Neutrophil (primary cell): ENCODE measurements at regions not wholly inside any gene's neighbourhood (a gene's known extent, or its start where the extent isn't known, plus 50 kb on each side); places are given as distances from the start of the nearest gene placed in this dataset.
"Not testable (repeated sequence)": the region's sequence is repeated elsewhere in the genome, so short reads cannot be mapped to it uniquely, and the experiment has no call there.

Experiments
- H3K27ac ChIP-seq: fragments of 200-600 bp; sonication (generic); 2 replicates; pipeline ENCODE4 v1.5.1; 2016; ENCODE audit warnings: mild to moderate bottlenecking, moderate library complexity
- H3K27me3 ChIP-seq: fragments of 200-600 bp; sonication (generic); 2 replicates; pipeline ENCODE4 v1.6.0; 2016; ENCODE audit warnings: mild to moderate bottlenecking
- H3K36me3 ChIP-seq: fragments of 200-600 bp; sonication (generic); 2 replicates; pipeline ENCODE4 v1.5.1; 2017
- H3K4me1 ChIP-seq, 2 experiments: fragments of 200-600 bp in 1 of 2; sonication (generic) in 1 of 2; 1 replicate in 1 of 2; 2 replicates in 1 of 2; pipeline versions ENCODE4 v1.5.1 to v1.6.1; 2013 to 2016; ENCODE audit warnings: low read depth in 1 of 2, low read length in 1 of 2, mild to moderate bottlenecking in 1 of 2, moderate library complexity in 1 of 2; ENCODE audit not compliant: control insufficient read depth in 1 of 2, insufficient read depth in 1 of 2
- H3K4me3 ChIP-seq, 2 experiments: fragments of 200-600 bp in 1 of 2; sonication (generic) in 1 of 2; 1 replicate in 1 of 2; 2 replicates in 1 of 2; pipeline ENCODE4 v1.5.1; 2013 to 2016; ENCODE audit warnings: low read depth in 1 of 2, low read length in 1 of 2, mild to moderate bottlenecking in 1 of 2, moderate library complexity in 1 of 2
- H3K9me3 ChIP-seq: fragments of 200-600 bp; sonication (generic); 2 replicates; pipeline ENCODE4 v1.5.1; 2016
- CTCF ChIP-seq: fragments of 200-600 bp; sonication (generic); IDR thresholded peaks from 2 replicates; pipeline ENCODE4 v1.5.1; 2016; ENCODE audit warnings: antibody characterized with exemption

GRCh38 chr6:10315034-10315433, 99.8 kb downstream of the TFAP2A start:
- Histone ChIP-seq H3K27ac (no peak overlapping the region), H3K4me3 (no peak overlapping the region), H3K36me3 (no peaks in the 10 kb centered on the region), H3K4me1 (no peaks in the 10 kb centered on the region), H3K9me3 (no peaks in the 10 kb centered on the region), H3K27me3 (no peaks in the 10 kb centered on the region)
- TF ChIP-seq CTCF = no peak

GRCh38 chr6:10314163-10314955, 100.5 kb downstream of the TFAP2A start:
- H3K4me1 ChIP-seq = no peaks in the 10 kb centered on the region
- no peak for TF ChIP-seq CTCF

GRCh38 chr6:10313799-10314162, 101.1 kb downstream of the TFAP2A start:
- Histone ChIP-seq H3K36me3 (no peaks in the 10 kb centered on the region), H3K27ac (no peak overlapping the region), H3K27me3 (peaks cover 3% of the 10 kb centered on the region), H3K4me3 (no peak overlapping the region), H3K9me3 (no peaks in the 10 kb centered on the region), H3K4me1 (no peaks in the 10 kb centered on the region)
- no peak for TF ChIP-seq CTCF

More at GRCh38 chr6:10314163-10314955, 100.5 kb downstream of the TFAP2A start:
- no peaks in the 10 kb centered on the region for H3K36me3 ChIP-seq
- no peak overlapping the region for H3K27ac ChIP-seq
- no peak overlapping the region for H3K4me3 ChIP-seq
- no peaks in the 10 kb centered on the region for H3K27me3 ChIP-seq
- H3K9me3 ChIP-seq = no peaks in the 10 kb centered on the region

- H3K27me3 ChIP-seq = peaks cover 3% of the 10 kb centered on the region
- no peak overlapping the region for H3K27ac ChIP-seq
- no peaks in the 10 kb centered on the region for H3K9me3 ChIP-seq
- no peak for TF ChIP-seq CTCF
- no peak overlapping the region for H3K4me3 ChIP-seq
- H3K4me1 ChIP-seq = no peaks in the 10 kb centered on the region
- no peaks in the 10 kb centered on the region for H3K36me3 ChIP-seq
Observed at GRCh38 chr6:10312445-10312844, 102.4 kb downstream of the TFAP2A start.

- H3K27ac ChIP-seq, H3K4me1 ChIP-seq, H3K27me3 ChIP-seq, H3K36me3 ChIP-seq, H3K4me3 ChIP-seq, H3K9me3 ChIP-seq: not testable (repeated sequence)
Observed at GRCh38 chr6:10311546-10312405, 103.1 kb downstream of the TFAP2A start.

- no peaks in the 10 kb centered on the region for H3K4me1 ChIP-seq
- no peak overlapping the region for H3K27ac ChIP-seq
- H3K4me3 ChIP-seq = no peak overlapping the region
- H3K36me3 ChIP-seq = no peaks in the 10 kb centered on the region
- TF ChIP-seq CTCF = no peak
- no peaks in the 10 kb centered on the region for H3K9me3 ChIP-seq
- peaks cover 3% of the 10 kb centered on the region for H3K27me3 ChIP-seq
Observed at GRCh38 chr6:10310826-10311225, 104.0 kb downstream of the TFAP2A start.
